OCI-LY1 (cell line): ENCODE measurements at regions not wholly inside any gene's neighbourhood (a gene's known extent, or its start where the extent isn't known, plus 50 kb on each side); places are given as distances from the start of the nearest gene placed in this dataset.

Experiments
- H2AFZ ChIP-seq: fragments of 200-600 bp; sonication (generic), shearing (Covaris generic); 2 replicates; pipeline ENCODE4 v1.6.0; 2014; ENCODE audit warnings: antibody characterized with exemption, mild to moderate bottlenecking, low read length
- H3F3A ChIP-seq: fragments of 200-600 bp; sonication (generic), shearing (Covaris generic); 2 replicates; pipeline ENCODE4 v1.6.0; 2014; ENCODE audit warnings: mild to moderate bottlenecking, antibody characterized with exemption, low read length, moderate library complexity; ENCODE audit not compliant: insufficient read depth
- H3K27ac ChIP-seq: fragments of 200-600 bp; sonication (generic); 2 replicates; pipeline ENCODE4 v1.5.1; 2014; ENCODE audit warnings: low read length, mixed run types, mild to moderate bottlenecking, low read depth; ENCODE audit not compliant: poor library complexity, severe bottlenecking
- H3K27me3 ChIP-seq: fragments of 200-600 bp; sonication (generic); 2 replicates; pipeline ENCODE4 v1.6.0; 2014; ENCODE audit warnings: antibody characterized with exemption, mild to moderate bottlenecking, low read length, moderate library complexity; ENCODE audit not compliant: insufficient read depth
- H3K36me3 ChIP-seq: fragments of 200-600 bp; sonication (generic); 2 replicates; pipeline ENCODE4 v1.6.1; 2014; ENCODE audit warnings: mild to moderate bottlenecking, antibody characterized with exemption, low read length, moderate library complexity, mixed read lengths; ENCODE audit not compliant: insufficient read depth
- H3K4me1 ChIP-seq: fragments of 200-600 bp; sonication (generic); 2 replicates; pipeline ENCODE4 v1.5.1; 2014; ENCODE audit warnings: mild to moderate bottlenecking, low read length, moderate library complexity; ENCODE audit not compliant: insufficient read depth, severe bottlenecking
- H3K4me2 ChIP-seq: fragments of 200-600 bp; sonication (generic), shearing (Covaris generic); 2 replicates; pipeline ENCODE4 v1.6.1; 2014; ENCODE audit warnings: low read length
- H3K4me3 ChIP-seq: fragments of 200-600 bp; sonication (generic); 2 replicates; pipeline ENCODE4 v1.5.1; 2014; ENCODE audit warnings: low read length, low read depth, mild to moderate bottlenecking, mixed read lengths; ENCODE audit not compliant: poor library complexity, severe bottlenecking
- H3K79me2 ChIP-seq: fragments of 200-600 bp; shearing (Covaris generic); 2 replicates; pipeline ENCODE4 v1.6.1; 2016; ENCODE audit warnings: mixed run types, low read length, mixed read lengths; ENCODE audit not compliant: insufficient read depth
- H3K9ac ChIP-seq: fragments of 200-600 bp; sonication (generic), shearing (Covaris generic); 2 replicates; pipeline ENCODE4 v1.6.1; 2014; ENCODE audit warnings: mild to moderate bottlenecking, low read length, mixed read lengths
- H3K9me2 ChIP-seq: fragments of 200-600 bp; sonication (generic), shearing (Covaris generic); 2 replicates; pipeline ENCODE4 v1.6.1; 2014; ENCODE audit warnings: low read depth, mild to moderate bottlenecking, low read length, mixed read lengths
- H3K9me3 ChIP-seq: fragments of 200-600 bp; shearing (Covaris generic); 2 replicates; pipeline ENCODE4 v1.6.1; 2014; ENCODE audit warnings: low read length, mixed read lengths
- H4K20me1 ChIP-seq: fragments of 200-600 bp; sonication (generic), shearing (Covaris generic); 2 replicates; pipeline ENCODE4 v1.6.0; 2016; ENCODE audit warnings: mild to moderate bottlenecking, low read length; ENCODE audit not compliant: insufficient read depth
- CTCF ChIP-seq: fragments of 200-600 bp; sonication (generic), shearing (Covaris generic); IDR thresholded peaks from 2 replicates; pipeline ENCODE4 v1.5.1; 2017; ENCODE audit warnings: mild to moderate bottlenecking, antibody characterized with exemption, low read length, moderate library complexity, mixed read lengths
- EZH2 ChIP-seq: fragments of 200-600 bp; sonication (generic), shearing (Covaris generic); IDR thresholded peaks from 2 replicates; pipeline ENCODE4 v1.8.0; 2017; ENCODE audit warnings: borderline replicate concordance, mixed run types, mild to moderate bottlenecking, antibody characterized with exemption, low read length, moderate library complexity, mixed read lengths

DNA sequence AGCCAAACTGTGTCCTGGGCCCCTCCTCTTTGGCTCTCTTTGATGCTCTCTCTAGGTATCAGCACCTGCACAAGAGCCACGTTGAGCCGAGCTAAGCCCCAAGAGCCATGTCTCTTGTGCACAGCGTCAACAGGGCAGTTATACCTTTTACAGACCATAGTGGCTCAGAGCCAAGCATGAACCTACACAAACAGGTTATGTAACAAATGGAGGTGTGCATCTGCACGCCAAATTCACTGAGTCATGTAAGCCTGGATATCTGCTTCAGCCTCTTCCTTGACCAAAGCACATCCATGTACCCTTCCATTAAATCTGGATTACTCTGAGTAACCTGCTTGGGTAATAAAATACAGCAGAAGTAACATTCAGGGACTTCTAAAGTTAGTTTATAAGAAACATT, 509.7 kb downstream of the NAV3 start:
- Histone ChIP-seq H3K4me1 (no peaks in the 10 kb centered on the region), H3K9me3 (no peaks in the 10 kb centered on the region), H3K4me2 (no peak overlapping the region), H2AFZ (no peak overlapping the region), H4K20me1 (no peaks in the 10 kb centered on the region), H3K79me2 (no peaks in the 10 kb centered on the region), H3K4me3 (no peak overlapping the region), H3K9me2 (no peaks in the 10 kb centered on the region), H3K36me3 (no peaks in the 10 kb centered on the region), H3K9ac (no peak overlapping the region), H3K27ac (no peak overlapping the region), H3F3A (no peaks in the 10 kb centered on the region), H3K27me3 (no peaks in the 10 kb centered on the region)
- TF ChIP-seq CTCF: no peak
- TF ChIP-seq EZH2: no peak

DNA sequence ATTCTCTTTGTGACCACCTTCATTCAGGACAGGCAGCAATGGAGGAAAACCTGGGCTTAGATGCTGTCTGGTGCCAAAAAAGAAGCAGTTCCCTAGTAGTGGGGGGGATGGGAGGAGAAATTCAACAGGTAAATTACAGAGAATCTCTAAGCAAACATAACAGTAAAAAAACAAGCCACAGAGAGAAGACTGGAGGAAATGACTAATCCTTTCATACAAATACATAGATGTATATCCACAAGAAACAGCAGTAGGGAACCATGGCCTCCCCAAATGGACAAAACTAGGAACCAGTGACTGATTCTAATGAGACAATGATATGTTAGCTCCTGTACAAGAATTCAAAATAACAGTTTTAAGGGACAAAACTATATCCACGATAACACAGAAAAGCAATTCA, 513.0 kb downstream of the NAV3 start:
- Histone ChIP-seq H3K27ac (no peak overlapping the region), H3K27me3 (no peaks in the 10 kb centered on the region), H3K9me2 (no peaks in the 10 kb centered on the region), H3K9ac (no peak overlapping the region), H3K36me3 (no peaks in the 10 kb centered on the region), H3K4me2 (no peak overlapping the region), H3K4me1 (no peaks in the 10 kb centered on the region), H3F3A (no peaks in the 10 kb centered on the region), H2AFZ (no peak overlapping the region), H3K9me3 (no peaks in the 10 kb centered on the region), H4K20me1 (no peaks in the 10 kb centered on the region), H3K4me3 (no peak overlapping the region), H3K79me2 (no peaks in the 10 kb centered on the region)
- TF ChIP-seq CTCF: no peak

DNA sequence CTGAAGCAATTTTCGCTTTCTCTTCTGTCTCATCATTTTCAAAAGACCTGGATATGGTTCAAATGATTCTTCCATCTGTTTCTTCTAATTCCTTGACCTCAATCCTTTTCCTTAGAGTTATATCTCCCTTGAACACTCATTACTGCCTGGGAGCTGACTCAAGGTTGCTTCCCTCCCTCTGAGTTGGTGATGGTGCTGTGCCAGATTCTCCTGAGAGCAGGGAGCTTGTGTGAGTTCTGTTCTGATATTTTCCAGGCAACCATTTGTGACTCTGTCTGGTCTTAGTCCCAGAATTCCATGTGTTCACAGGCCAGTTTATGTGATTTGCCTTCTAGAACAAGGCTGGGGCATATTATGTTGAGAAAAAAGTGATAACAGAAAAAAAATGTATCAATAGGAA, 505.1 kb upstream of the SYT1 start:
- H3K4me2 ChIP-seq: no peak overlapping the region
- H3K9ac ChIP-seq: no peak overlapping the region
- no peaks in the 10 kb centered on the region for H3F3A ChIP-seq
- no peaks in the 10 kb centered on the region for H3K27me3 ChIP-seq
- no peaks in the 10 kb centered on the region for H4K20me1 ChIP-seq
- no peak overlapping the region for H2AFZ ChIP-seq
- no peaks in the 10 kb centered on the region for H3K4me1 ChIP-seq
- H3K36me3 ChIP-seq: no peaks in the 10 kb centered on the region
- H3K79me2 ChIP-seq: no peaks in the 10 kb centered on the region
- no peak overlapping the region for H3K4me3 ChIP-seq
- no peaks in the 10 kb centered on the region for H3K9me3 ChIP-seq
- no peak overlapping the region for H3K27ac ChIP-seq
- no peaks in the 10 kb centered on the region for H3K9me2 ChIP-seq
- TF ChIP-seq EZH2: no peak
- no peak for TF ChIP-seq CTCF
